ENCODE measurements at regions not wholly inside any gene's neighbourhood (a gene's known extent, or its start where the extent isn't known, plus 50 kb on each side); places are given as distances from the start of the nearest gene placed in this dataset.

- no peaks in the 10 kb centered on the region for H3K36me3 ChIP-seq
- no peak for TF ChIP-seq POLR2AphosphoS5 (IDR thresholded peaks at IDR 0.05)
- TF ChIP-seq POLR2A (IDR thresholded peaks at IDR 0.05) = no peak
- no peaks in the 10 kb centered on the region for H3K27me3 ChIP-seq (replicated peaks in 1 of 7)
- H3K4me1 ChIP-seq = no peaks in the 10 kb centered on the region
- 80 to 87% (median 81%) methylated on average over 2 of the region's 2 CpGs for WGBS, 5 donors
- no peak overlapping the region for H3K4me3 ChIP-seq
- H3K27ac ChIP-seq = no peak overlapping the region
- no peaks in the 10 kb centered on the region for H3K9me3 ChIP-seq
- intact Hi-C loops (cut with DNase I; ENCODE audit: low total_unique reads) = no loop called here
- DNase-seq = no peak
These were observed 133.5 kb downstream of the BTC start for GRCh38 chr4:74660866-74661265.

- Histone ChIP-seq H3K27ac (no peak overlapping the region), H3K36me3 (no peaks in the 10 kb centered on the region), H3K4me3 (no peak overlapping the region), H3K27me3 (replicated peaks in 1 of 7) (no peaks in the 10 kb centered on the region), H3K9me3 (no peaks in the 10 kb centered on the region), H3K4me1 (no peaks in the 10 kb centered on the region)
- DNase-seq = no peak
- WGBS, 5 donors = 66 to 82% (median 69%) methylated on average over 2 of the region's 2 CpGs
- no peak for TF ChIP-seq CTCF (IDR thresholded peaks at IDR 0.05 in 8 of 11, conservative IDR thresholded peaks at IDR 0.05 in 3 of 11)
- no peak for TF ChIP-seq POLR2A (IDR thresholded peaks at IDR 0.05)
- no peak for TF ChIP-seq POLR2AphosphoS5 (IDR thresholded peaks at IDR 0.05)
- intact Hi-C loops (cut with DNase I; ENCODE audit: low total_unique reads) = no loop called here
These were observed 132.7 kb downstream of the BTC start for GRCh38 chr4:74661427-74662201.

GRCh38 chr4:74663631-74664030 is 130.7 kb downstream of the BTC start:
- Histone ChIP-seq H3K4me1 (no peaks in the 10 kb centered on the region), H3K27ac (no peak overlapping the region), H3K9me3 (no peaks in the 10 kb centered on the region), H3K27me3 (replicated peaks in 1 of 7) (no peaks in the 10 kb centered on the region), H3K36me3 (no peaks in the 10 kb centered on the region), H3K4me3 (no peak overlapping the region)
- intact Hi-C loops (cut with DNase I; ENCODE audit: low total_unique reads) = no loop called here
- no peak for DNase-seq
- TF ChIP-seq POLR2AphosphoS5 (IDR thresholded peaks at IDR 0.05) = no peak
- no peak for TF ChIP-seq CTCF (IDR thresholded peaks at IDR 0.05 in 8 of 11, conservative IDR thresholded peaks at IDR 0.05 in 3 of 11)
- no peak for TF ChIP-seq POLR2A (IDR thresholded peaks at IDR 0.05)

- Histone ChIP-seq H3K27ac (no peak overlapping the region), H3K4me3 (no peak overlapping the region), H3K27me3 (replicated peaks in 1 of 7) (no peaks in the 10 kb centered on the region), H3K9me3 (no peaks in the 10 kb centered on the region), H3K4me1 (no peaks in the 10 kb centered on the region), H3K36me3 (no peaks in the 10 kb centered on the region)
- 84 to 95% (median 91%) methylated on average over 4 of the region's 4 CpGs for WGBS, 5 donors
- no peak for TF ChIP-seq CTCF (IDR thresholded peaks at IDR 0.05 in 8 of 11, conservative IDR thresholded peaks at IDR 0.05 in 3 of 11)
- no peak for DNase-seq
- intact Hi-C loops (cut with DNase I; ENCODE audit: low total_unique reads) = no loop called here
These were observed 129.0 kb downstream of the BTC start for GRCh38 chr4:74665346-74665745.
